ENCODE measurements at regions not wholly inside any gene's neighbourhood (a gene's known extent, or its start where the extent isn't known, plus 50 kb on each side); places are given as distances from the start of the nearest gene placed in this dataset.

DNA sequence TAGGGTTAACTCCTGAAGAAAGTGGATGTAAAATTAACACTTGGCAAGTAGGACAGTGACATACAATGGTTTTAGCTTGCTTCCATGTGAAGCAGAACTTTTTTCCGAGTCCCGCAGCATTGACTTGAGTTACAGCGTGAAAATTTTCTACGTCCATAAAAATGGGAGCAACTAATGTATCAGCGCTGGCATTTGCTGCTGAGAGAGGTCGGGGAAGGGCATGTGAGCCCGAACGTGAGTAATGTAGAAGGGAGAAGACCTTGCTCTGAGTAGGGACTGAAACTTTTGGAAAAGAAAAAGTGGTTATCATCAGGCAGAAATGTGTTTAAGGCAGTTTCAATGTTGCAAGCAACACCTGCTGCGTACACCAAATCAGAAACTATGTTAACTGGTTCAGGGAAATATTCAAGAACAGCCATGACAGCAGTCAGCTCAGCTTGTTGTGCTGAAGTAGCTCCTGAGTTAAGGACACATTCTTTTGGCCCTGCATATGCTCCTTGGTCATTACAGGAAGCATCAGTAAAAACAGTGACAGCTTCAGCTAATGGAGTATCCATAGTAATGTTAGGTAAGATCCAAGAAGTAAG is 70.9 kb upstream of the ARL4D start:
- no peaks in the 10 kb centered on the region; a peak in 1 of 4 replicates for H3K9me3 ChIP-seq (ENCODE audit: control insufficient read depth in 1 of 2, insufficient read depth in 1 of 2, low read depth in 1 of 2, low read length in 2 of 2)
- H3K4me3 ChIP-seq (replicated peaks in 1 of 2; ENCODE audit: low read depth in 1 of 2, low read length in 2 of 2), result no peak overlapping the region
- no peaks in the 10 kb centered on the region for H3K9me2 ChIP-seq (ENCODE audit: insufficient read depth)
- no peaks in the 10 kb centered on the region for H3K4me1 ChIP-seq (ENCODE audit: control insufficient read depth in 1 of 2, insufficient read depth in 2 of 2, low read length in 2 of 2)
- intact Hi-C loops (cut with micrococcal nuclease), result no loop called here
- ChIA-PET RAD21 (ENCODE audit: low non-redundant PET in 1 of 2, low total read pairs in 2 of 2, uncharacterized antibody in 2 of 2, unreplicated experiment in 2 of 2) (no interaction called here), POLR2A (no interaction called here), CTCF (no interaction called here)
- no TSS peak for BruUV-seq (replicated peaks)
- TF ChIP-seq SP1 (IDR thresholded peaks at IDR 0.05; ENCODE audit: low read depth), result no peak
- TF ChIP-seq, protein P1, sequence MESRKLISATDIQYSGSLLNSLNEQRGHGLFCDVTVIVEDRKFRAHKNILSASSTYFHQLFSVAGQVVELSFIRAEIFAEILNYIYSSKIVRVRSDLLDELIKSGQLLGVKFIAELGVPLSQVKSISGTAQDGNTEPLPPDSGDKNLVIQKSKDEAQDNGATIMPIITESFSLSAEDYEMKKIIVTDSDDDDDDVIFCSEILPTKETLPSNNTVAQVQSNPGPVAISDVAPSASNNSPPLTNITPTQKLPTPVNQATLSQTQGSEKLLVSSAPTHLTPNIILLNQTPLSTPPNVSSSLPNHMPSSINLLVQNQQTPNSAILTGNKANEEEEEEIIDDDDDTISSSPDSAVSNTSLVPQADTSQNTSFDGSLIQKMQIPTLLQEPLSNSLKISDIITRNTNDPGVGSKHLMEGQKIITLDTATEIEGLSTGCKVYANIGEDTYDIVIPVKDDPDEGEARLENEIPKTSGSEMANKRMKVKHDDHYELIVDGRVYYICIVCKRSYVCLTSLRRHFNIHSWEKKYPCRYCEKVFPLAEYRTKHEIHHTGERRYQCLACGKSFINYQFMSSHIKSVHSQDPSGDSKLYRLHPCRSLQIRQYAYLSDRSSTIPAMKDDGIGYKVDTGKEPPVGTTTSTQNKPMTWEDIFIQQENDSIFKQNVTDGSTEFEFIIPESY (IDR thresholded peaks at IDR 0.05; ENCODE audit: extremely low read depth, insufficient replicate concordance, low read length), result no peak
- TF ChIP-seq, protein P2, sequence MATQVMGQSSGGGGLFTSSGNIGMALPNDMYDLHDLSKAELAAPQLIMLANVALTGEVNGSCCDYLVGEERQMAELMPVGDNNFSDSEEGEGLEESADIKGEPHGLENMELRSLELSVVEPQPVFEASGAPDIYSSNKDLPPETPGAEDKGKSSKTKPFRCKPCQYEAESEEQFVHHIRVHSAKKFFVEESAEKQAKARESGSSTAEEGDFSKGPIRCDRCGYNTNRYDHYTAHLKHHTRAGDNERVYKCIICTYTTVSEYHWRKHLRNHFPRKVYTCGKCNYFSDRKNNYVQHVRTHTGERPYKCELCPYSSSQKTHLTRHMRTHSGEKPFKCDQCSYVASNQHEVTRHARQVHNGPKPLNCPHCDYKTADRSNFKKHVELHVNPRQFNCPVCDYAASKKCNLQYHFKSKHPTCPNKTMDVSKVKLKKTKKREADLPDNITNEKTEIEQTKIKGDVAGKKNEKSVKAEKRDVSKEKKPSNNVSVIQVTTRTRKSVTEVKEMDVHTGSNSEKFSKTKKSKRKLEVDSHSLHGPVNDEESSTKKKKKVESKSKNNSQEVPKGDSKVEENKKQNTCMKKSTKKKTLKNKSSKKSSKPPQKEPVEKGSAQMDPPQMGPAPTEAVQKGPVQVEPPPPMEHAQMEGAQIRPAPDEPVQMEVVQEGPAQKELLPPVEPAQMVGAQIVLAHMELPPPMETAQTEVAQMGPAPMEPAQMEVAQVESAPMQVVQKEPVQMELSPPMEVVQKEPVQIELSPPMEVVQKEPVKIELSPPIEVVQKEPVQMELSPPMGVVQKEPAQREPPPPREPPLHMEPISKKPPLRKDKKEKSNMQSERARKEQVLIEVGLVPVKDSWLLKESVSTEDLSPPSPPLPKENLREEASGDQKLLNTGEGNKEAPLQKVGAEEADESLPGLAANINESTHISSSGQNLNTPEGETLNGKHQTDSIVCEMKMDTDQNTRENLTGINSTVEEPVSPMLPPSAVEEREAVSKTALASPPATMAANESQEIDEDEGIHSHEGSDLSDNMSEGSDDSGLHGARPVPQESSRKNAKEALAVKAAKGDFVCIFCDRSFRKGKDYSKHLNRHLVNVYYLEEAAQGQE (IDR thresholded peaks at IDR 0.05; ENCODE audit: low read depth), result no peak
- TF ChIP-seq RAD21 (IDR thresholded peaks at IDR 0.05; ENCODE audit: low read depth), result no peak
- no peak for TF ChIP-seq POLR2AphosphoS5 (IDR thresholded peaks at IDR 0.05; ENCODE audit: low read depth, low read length)
- no peak for TF ChIP-seq JUND (IDR thresholded peaks at IDR 0.05)
- no peak for TF ChIP-seq ZFX (IDR thresholded peaks at IDR 0.05)
- TF ChIP-seq EZH2phosphoT487 (IDR thresholded peaks at IDR 0.05; ENCODE audit: borderline replicate concordance), result no peak
- no peak for TF ChIP-seq POLR2A (IDR thresholded peaks at IDR 0.05; ENCODE audit: borderline replicate concordance, extremely low read depth, insufficient read depth, insufficient read length)
- TF ChIP-seq ELF1 (IDR thresholded peaks at IDR 0.05; ENCODE audit: borderline replicate concordance, low read depth), result no peak
- TF ChIP-seq TCF7L2 (IDR thresholded peaks at IDR 0.05; ENCODE audit: borderline replicate concordance, extremely low read depth, insufficient read depth, insufficient read length), result no peak
- no peaks in the 10 kb centered on the region for H3K27me3 ChIP-seq (ENCODE audit: insufficient read depth, low read length)
- H3K36me3 ChIP-seq (ENCODE audit: control insufficient read depth in 1 of 2, insufficient read depth in 2 of 2, low read length in 2 of 2), result no peaks in the 10 kb centered on the region; a peak in 1 of 4 replicates
- no peaks in the 10 kb centered on the region for H4K20me1 ChIP-seq (ENCODE audit: insufficient read depth)
- ATAC-seq (no peak), DNase-seq (ENCODE audit: low read depth, low spot score) (no peak)
- peaks cover 3% of the 10 kb centered on the region; the same call in 1 of the 2 replicates for H3K79me2 ChIP-seq (ENCODE audit: insufficient read depth, low read length)
- no peak overlapping the region for H2AFZ ChIP-seq (ENCODE audit: low read depth, low read length, poor library complexity, severe bottlenecking)
- no peak overlapping the region for H3K9ac ChIP-seq (ENCODE audit: low read length)
- H3K4me2 ChIP-seq (ENCODE audit: low read length), result no peak overlapping the region
- no peak overlapping the region for H3K27ac ChIP-seq (ENCODE audit: low read depth, low read length)
